GM10266 (cell line): ENCODE measurements at regions not wholly inside any gene's neighbourhood (a gene's known extent, or its start where the extent isn't known, plus 50 kb on each side); places are given as distances from the start of the nearest gene placed in this dataset.

Experiments
- DNase-seq: peaks from one replicate; pipeline ENCODE4 v3.0.0; 2012; ENCODE audit errors: extremely low spot score
- TF ChIP-seq, protein P1 (sequence below): IDR thresholded peaks from 2 replicates; pipeline ENCODE4 v1.5.1; 2012; ENCODE audit warnings: mild to moderate bottlenecking, low read depth; ENCODE audit not compliant: control insufficient read depth, insufficient read depth; ENCODE audit errors: missing control alignments

DNA sequence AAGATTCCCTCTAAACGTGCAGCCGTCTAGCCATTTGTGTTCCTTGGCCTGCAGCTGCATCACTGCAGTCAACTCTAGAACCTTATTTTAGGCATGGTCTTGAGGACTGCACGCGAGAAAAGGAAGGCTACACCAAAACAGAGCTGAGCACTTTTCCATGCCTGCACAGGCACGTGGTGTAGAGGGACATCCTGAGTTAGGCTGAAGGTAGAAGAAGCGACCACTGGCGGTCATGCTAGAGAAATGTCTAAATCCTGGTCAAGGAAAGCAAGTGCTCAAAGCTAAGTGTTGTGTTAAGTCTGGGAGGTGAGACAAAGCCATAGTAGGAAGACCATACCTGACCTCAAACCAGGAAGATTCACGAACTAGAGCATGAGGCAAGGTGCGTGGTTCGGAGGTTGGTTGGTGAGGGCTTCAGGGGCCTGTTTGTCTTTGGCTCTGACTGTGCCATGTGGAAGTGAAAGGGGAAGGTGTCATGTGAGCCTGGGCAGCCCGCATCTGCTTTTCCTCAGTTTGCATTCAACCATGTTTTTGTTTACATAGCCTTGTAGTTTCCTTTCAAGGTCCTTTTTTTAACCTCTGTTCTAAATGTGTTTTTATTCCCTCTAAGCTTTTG, 203.8 kb downstream of the AASDH start:
- TF ChIP-seq, protein P1, sequence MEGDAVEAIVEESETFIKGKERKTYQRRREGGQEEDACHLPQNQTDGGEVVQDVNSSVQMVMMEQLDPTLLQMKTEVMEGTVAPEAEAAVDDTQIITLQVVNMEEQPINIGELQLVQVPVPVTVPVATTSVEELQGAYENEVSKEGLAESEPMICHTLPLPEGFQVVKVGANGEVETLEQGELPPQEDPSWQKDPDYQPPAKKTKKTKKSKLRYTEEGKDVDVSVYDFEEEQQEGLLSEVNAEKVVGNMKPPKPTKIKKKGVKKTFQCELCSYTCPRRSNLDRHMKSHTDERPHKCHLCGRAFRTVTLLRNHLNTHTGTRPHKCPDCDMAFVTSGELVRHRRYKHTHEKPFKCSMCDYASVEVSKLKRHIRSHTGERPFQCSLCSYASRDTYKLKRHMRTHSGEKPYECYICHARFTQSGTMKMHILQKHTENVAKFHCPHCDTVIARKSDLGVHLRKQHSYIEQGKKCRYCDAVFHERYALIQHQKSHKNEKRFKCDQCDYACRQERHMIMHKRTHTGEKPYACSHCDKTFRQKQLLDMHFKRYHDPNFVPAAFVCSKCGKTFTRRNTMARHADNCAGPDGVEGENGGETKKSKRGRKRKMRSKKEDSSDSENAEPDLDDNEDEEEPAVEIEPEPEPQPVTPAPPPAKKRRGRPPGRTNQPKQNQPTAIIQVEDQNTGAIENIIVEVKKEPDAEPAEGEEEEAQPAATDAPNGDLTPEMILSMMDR = no peak
- peak; percentile 8 for DNase-seq

DNA sequence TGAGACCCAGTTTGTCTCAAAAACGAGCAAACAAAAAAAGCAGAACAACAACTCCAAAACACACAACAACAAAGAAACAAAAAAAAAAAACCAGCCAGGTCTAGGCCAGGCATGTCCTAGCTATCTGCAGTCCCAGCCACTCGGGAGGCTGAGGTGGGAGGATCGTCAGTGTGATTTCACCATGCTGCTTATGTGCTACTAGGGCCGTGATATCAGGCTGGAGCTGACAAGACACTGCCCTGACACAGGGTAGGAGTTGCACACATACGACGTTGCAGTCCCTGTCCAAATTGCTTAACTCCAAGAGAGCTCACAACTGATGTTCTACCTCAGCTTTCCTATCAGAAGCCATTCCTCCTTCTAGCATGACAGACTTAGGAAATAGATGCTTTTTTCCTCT, 204.9 kb downstream of the AASDH start:
- TF ChIP-seq, protein P1 = no peak
- no peak for DNase-seq

DNA sequence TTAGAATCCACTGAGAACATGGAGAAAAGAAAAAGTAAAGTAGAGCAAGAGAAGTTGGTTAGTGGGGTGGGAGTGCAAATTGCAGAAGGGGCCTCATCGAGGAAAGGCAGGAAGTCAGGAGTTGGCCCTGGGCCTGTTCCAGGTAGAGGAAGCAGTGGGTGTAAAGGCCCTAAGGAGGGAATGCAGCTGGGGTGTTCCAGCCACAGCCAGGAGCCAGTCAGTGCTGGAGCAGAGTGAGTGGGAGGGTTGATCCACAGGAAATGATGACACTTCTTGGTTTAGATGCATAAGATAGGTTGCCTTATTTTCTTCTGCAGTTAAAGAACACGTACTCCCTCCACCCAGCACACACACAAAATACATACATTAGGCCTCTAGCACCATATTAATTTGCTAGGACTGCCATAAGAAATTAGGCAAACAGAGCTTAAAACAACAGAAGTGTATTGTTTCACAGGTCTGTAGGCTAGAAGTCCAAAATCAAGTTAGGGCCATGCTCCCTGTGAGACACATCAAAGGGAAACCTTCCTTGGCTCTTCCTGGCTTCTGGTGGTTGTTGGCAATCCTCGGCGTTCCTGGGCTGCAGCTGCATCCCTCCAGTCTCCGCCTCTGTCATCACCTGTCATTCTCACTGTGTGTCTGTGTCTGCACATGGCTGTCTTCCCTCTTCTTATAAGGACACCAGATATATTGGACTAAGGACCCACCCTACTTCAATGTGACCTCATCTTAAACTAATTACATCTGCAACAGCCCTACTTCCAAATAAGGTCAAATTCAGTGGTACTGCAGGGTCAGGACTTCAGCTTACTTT, 205.9 kb downstream of the AASDH start:
- DNase-seq = no peak
- TF ChIP-seq, protein P1 = no peak

DNA sequence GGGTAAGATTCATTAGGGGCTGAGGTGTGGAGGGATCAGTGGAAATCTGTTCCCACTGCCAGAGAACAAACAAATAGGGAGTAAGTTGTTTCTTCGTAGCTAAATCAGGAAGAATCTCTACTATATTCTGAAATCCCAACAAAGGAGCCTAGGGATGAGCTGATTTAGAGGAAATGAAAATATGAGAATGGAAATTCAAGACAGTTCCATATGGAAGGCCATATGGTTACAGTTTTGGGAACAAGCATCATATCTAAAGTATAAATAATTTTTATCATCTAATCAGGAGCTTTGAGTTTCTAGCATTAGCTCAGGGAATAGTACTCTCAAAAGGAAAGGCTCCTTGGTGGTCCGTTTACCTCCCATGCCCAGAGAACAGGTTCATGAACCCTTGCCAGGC, 218.2 kb downstream of the AASDH start:
- no peak for DNase-seq
- TF ChIP-seq, protein P1 = no peak

DNA sequence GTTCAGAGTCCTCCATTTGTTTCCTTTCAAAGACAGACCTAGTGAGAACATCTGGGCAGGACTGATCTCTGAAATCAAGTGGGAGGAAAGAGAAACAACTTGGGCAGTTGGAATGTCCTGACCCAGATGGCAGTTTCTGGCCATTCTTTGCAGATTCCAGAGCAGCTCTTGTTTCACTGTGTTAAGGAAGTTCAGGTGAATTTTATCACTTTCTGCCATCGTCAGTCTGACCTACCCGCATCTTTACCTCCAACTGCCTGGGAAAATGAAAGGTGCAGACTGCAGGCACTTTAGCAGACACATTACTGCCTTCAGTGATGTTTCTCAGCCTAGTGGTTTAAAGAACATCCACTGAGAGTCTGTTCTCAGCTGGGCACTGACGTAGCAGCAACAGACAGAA, 216.2 kb downstream of the CEP135 start:
- TF ChIP-seq, protein P1 = no peak
- no peak for DNase-seq

DNA sequence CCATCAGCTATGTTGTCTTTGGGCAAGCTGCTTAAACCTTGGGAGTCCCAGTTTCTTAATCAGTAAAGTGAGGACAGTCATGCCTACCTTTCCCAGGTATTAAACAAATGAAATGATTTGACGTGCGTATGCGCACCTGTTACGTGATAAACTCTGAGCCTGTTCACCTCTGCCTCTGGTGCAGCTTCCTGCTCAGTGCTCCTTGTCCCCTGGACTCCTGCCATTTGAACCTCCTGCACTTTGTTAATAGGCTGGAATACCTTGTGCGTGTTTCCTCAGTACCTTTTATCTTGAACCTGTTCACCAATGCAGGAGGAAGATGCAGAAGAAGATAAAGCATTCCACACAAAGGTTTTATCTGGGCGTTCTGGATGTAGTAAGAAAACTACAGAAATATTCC, 211.9 kb downstream of the CEP135 start:
- no peak for DNase-seq
- TF ChIP-seq, protein P1 = no peak

DNA sequence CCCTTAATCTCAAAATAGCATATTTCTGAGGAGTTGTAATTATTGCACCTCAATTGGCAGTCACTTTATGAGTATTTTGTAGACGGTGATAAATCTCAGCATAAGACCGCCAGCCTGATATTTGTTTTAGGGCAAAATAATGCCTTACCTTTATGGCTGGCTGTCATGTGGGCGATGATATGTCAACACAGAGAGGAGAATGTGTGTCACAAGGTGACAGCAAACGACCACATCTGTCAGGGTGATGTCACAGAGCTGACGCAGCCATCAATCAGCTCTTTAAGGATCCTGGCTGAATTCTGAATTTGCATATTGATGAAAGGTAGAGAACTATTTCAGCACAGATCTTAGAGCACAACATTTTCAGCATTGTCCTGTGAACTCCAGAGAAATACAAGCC, 209.7 kb downstream of the CEP135 start:
- TF ChIP-seq, protein P1 = no peak
- DNase-seq = no peak
